ENCODE measurements at regions not wholly inside any gene's neighbourhood (a gene's known extent, or its start where the extent isn't known, plus 50 kb on each side); places are given as distances from the start of the nearest gene placed in this dataset.

GRCh38 chr4:177097291-177097690, 212.4 kb upstream of the NEIL3 start:
- peaks cover 6% of the 10 kb centered on the region; the same call in 1 of the 2 replicates for H3K4me1 ChIP-seq (replicated peaks)
- no peak overlapping the region for H3K27ac ChIP-seq
- no peaks in the 10 kb centered on the region for H3K9me3 ChIP-seq (replicated peaks)
- H3K36me3 ChIP-seq, result no peaks in the 10 kb centered on the region
- H3K27me3 ChIP-seq (replicated peaks), result no peaks in the 10 kb centered on the region
- no peak for DNase-seq (ENCODE audit: low read depth in 1 of 2, low spot score in 2 of 2)
- H3K4me3 ChIP-seq, result no peak overlapping the region

- Histone ChIP-seq H3K27me3 (replicated peaks) (no peaks in the 10 kb centered on the region), H3K27ac (no peak overlapping the region), H3K4me3 (no peak overlapping the region), H3K9me3 (replicated peaks) (no peaks in the 10 kb centered on the region), H3K4me1 (replicated peaks) (peaks cover 2% of the 10 kb centered on the region; the same call in 1 of the 2 replicates), H3K36me3 (no peaks in the 10 kb centered on the region)
- DNase-seq (ENCODE audit: low read depth in 1 of 2, low spot score in 2 of 2), result no peak
These were observed 210.5 kb upstream of the NEIL3 start for GRCh38 chr4:177099211-177099610.

- no peaks in the 10 kb centered on the region for H3K36me3 ChIP-seq
- H3K9me3 ChIP-seq (replicated peaks), result no peaks in the 10 kb centered on the region
- no peaks in the 10 kb centered on the region for H3K4me1 ChIP-seq (replicated peaks)
- DNase-seq (ENCODE audit: low read depth in 1 of 2, low spot score in 2 of 2), result no peak
- no peak overlapping the region for H3K4me3 ChIP-seq
- H3K27me3 ChIP-seq (replicated peaks), result no peaks in the 10 kb centered on the region
- no peak overlapping the region for H3K27ac ChIP-seq
These were observed 209.4 kb upstream of the NEIL3 start for GRCh38 chr4:177100307-177100706.

- H3K27ac ChIP-seq, result no peak overlapping the region
- no peaks in the 10 kb centered on the region for H3K9me3 ChIP-seq (replicated peaks)
- H3K27me3 ChIP-seq (replicated peaks), result no peaks in the 10 kb centered on the region
- H3K36me3 ChIP-seq, result no peaks in the 10 kb centered on the region
- H3K4me3 ChIP-seq, result no peak overlapping the region
- H3K4me1 ChIP-seq (replicated peaks), result no peaks in the 10 kb centered on the region
- DNase-seq (ENCODE audit: low read depth in 1 of 2, low spot score in 2 of 2), result no peak
These were observed 206.1 kb upstream of the NEIL3 start for GRCh38 chr4:177103619-177104018.

GRCh38 chr4:177105536-177105935, 204.1 kb upstream of the NEIL3 start:
- Histone ChIP-seq H3K4me3 (no peak overlapping the region), H3K9me3 (replicated peaks) (no peaks in the 10 kb centered on the region), H3K27ac (no peak overlapping the region), H3K36me3 (no peaks in the 10 kb centered on the region), H3K27me3 (replicated peaks) (no peaks in the 10 kb centered on the region), H3K4me1 (replicated peaks) (no peaks in the 10 kb centered on the region)
- DNase-seq (ENCODE audit: low read depth in 1 of 2, low spot score in 2 of 2), result no peak

GRCh38 chr4:177107288-177107921, 202.3 kb upstream of the NEIL3 start:
- Histone ChIP-seq H3K27me3 (replicated peaks) (no peaks in the 10 kb centered on the region), H3K9me3 (replicated peaks) (no peaks in the 10 kb centered on the region), H3K4me1 (replicated peaks) (no peaks in the 10 kb centered on the region), H3K4me3 (no peak overlapping the region), H3K27ac (no peak overlapping the region), H3K36me3 (no peaks in the 10 kb centered on the region)
- DNase-seq (ENCODE audit: low read depth in 1 of 2, low spot score in 2 of 2), result no peak

- no peaks in the 10 kb centered on the region for H3K36me3 ChIP-seq
- no peaks in the 10 kb centered on the region for H3K27me3 ChIP-seq (replicated peaks)
- DNase-seq (ENCODE audit: low read depth in 1 of 2, low spot score in 2 of 2), result no peak
- H3K4me1 ChIP-seq (replicated peaks), result no peaks in the 10 kb centered on the region
- H3K4me3 ChIP-seq, result no peak overlapping the region
- H3K27ac ChIP-seq, result no peak overlapping the region
- no peaks in the 10 kb centered on the region for H3K9me3 ChIP-seq (replicated peaks)
These were observed 201.0 kb upstream of the NEIL3 start for GRCh38 chr4:177108708-177109107.

- Histone ChIP-seq H3K36me3 (no peaks in the 10 kb centered on the region), H3K27me3 (replicated peaks) (no peaks in the 10 kb centered on the region), H3K9me3 (replicated peaks) (no peaks in the 10 kb centered on the region), H3K27ac (no peak overlapping the region), H3K4me1 (replicated peaks) (no peaks in the 10 kb centered on the region), H3K4me3 (no peak overlapping the region)
- no peak for DNase-seq (ENCODE audit: low read depth in 1 of 2, low spot score in 2 of 2)
These were observed 199.9 kb upstream of the NEIL3 start for GRCh38 chr4:177109769-177110168.

- Histone ChIP-seq H3K9me3 (replicated peaks) (no peaks in the 10 kb centered on the region), H3K36me3 (no peaks in the 10 kb centered on the region)
These were observed 193.5 kb upstream of the NEIL3 start for GRCh38 chr4:177116161-177116560.

GRCh38 chr4:177117256-177117655, 192.4 kb upstream of the NEIL3 start:
- DNase-seq (ENCODE audit: low read depth in 1 of 2, low spot score in 2 of 2), result no peak
- Histone ChIP-seq H3K9me3 (replicated peaks) (no peaks in the 10 kb centered on the region), H3K4me1 (replicated peaks) (no peaks in the 10 kb centered on the region)

More at GRCh38 chr4:177116161-177116560, 193.5 kb upstream of the NEIL3 start:
- Histone ChIP-seq H3K27ac (no peak overlapping the region), H3K4me3 (no peak overlapping the region), H3K4me1 (replicated peaks) (no peaks in the 10 kb centered on the region), H3K27me3 (replicated peaks) (no peaks in the 10 kb centered on the region)
- no peak for DNase-seq (ENCODE audit: low read depth in 1 of 2, low spot score in 2 of 2)

GRCh38 chr4:177118596-177118995, 191.1 kb upstream of the NEIL3 start:
- Histone ChIP-seq H3K27me3 (replicated peaks) (no peaks in the 10 kb centered on the region), H3K4me1 (replicated peaks) (no peaks in the 10 kb centered on the region), H3K36me3 (no peaks in the 10 kb centered on the region), H3K27ac (no peak overlapping the region), H3K4me3 (no peak overlapping the region), H3K9me3 (replicated peaks) (no peaks in the 10 kb centered on the region)
- no peak for DNase-seq (ENCODE audit: low read depth in 1 of 2, low spot score in 2 of 2)

More at GRCh38 chr4:177117256-177117655, 192.4 kb upstream of the NEIL3 start:
- Histone ChIP-seq H3K4me3 (no peak overlapping the region), H3K36me3 (no peaks in the 10 kb centered on the region), H3K27me3 (replicated peaks) (no peaks in the 10 kb centered on the region), H3K27ac (no peak overlapping the region)

GRCh38 chr4:177119021-177119471, 190.6 kb upstream of the NEIL3 start:
- H3K4me1 ChIP-seq (replicated peaks), result no peaks in the 10 kb centered on the region
- H3K27ac ChIP-seq, result no peak overlapping the region
- no peak for DNase-seq (ENCODE audit: low read depth in 1 of 2, low spot score in 2 of 2)
- H3K4me3 ChIP-seq, result no peak overlapping the region
- H3K27me3 ChIP-seq (replicated peaks), result no peaks in the 10 kb centered on the region
- no peaks in the 10 kb centered on the region for H3K36me3 ChIP-seq
- no peaks in the 10 kb centered on the region for H3K9me3 ChIP-seq (replicated peaks)

- Histone ChIP-seq H3K36me3 (no peaks in the 10 kb centered on the region), H3K27ac (no peak overlapping the region), H3K4me3 (no peak overlapping the region), H3K4me1 (replicated peaks) (no peaks in the 10 kb centered on the region), H3K27me3 (replicated peaks) (no peaks in the 10 kb centered on the region), H3K9me3 (replicated peaks) (no peaks in the 10 kb centered on the region)
- DNase-seq (ENCODE audit: low read depth in 1 of 2, low spot score in 2 of 2), result no peak
These were observed 190.0 kb upstream of the NEIL3 start for GRCh38 chr4:177119691-177120090.

- Histone ChIP-seq H3K27ac (no peak overlapping the region), H3K9me3 (replicated peaks) (no peaks in the 10 kb centered on the region), H3K27me3 (replicated peaks) (no peaks in the 10 kb centered on the region), H3K4me1 (replicated peaks) (no peaks in the 10 kb centered on the region), H3K36me3 (no peaks in the 10 kb centered on the region), H3K4me3 (no peak overlapping the region)
- no peak for DNase-seq (ENCODE audit: low read depth in 1 of 2, low spot score in 2 of 2)
These were observed 185.9 kb upstream of the NEIL3 start for GRCh38 chr4:177123811-177124210.

Measured in SJSA1 (cell line).